ENCODE measurements at regions not wholly inside any gene's neighbourhood (a gene's known extent, or its start where the extent isn't known, plus 50 kb on each side); places are given as distances from the start of the nearest gene placed in this dataset.
"Not testable (repeated sequence)": the region's sequence is repeated elsewhere in the genome, so short reads cannot be mapped to it uniquely, and the experiment has no call there.

DNA sequence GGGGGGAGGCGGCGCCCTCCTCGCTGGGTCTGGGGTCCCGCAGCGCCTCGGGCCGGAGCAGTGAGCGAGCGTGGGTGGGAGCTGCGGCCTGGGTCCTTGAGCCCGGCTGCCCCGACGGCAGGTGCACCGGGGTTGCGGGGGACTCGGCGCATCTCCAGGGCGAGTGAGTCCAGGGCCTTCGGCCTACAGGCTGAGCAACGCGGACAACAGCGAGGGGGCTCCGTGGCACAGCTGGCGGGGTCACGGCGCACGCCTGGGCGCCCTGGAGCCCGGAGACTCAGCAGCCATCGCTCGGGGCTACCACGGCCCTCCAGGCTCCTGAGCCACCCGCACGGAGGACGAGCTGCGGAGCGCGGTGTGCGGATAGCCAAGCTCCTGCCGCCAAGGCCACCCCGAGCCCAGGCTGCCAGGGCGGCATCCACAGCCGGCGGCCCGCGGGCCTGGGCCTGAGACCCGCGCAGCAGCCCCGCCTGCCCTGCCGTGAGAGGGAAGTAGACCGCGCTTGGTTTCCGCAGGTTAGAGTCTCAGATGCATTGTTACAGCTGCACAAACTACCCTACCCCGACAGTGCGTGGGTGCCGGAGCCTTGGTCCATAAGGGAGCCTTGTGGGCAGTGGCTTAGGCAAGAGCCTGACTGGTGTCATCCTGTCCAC, 253.9 kb upstream of the SGCG start:
- dilution Hi-C loops (cut with MboI; ENCODE audit: extremely low pct_ligation_motif_present, low sequenced_read_pairs), result no loop called here
- H3K4me2 ChIP-seq (ENCODE audit: insufficient read depth, low read length), result no peak overlapping the region
- no peaks in the 10 kb centered on the region for H3K36me3 ChIP-seq (ENCODE audit: control insufficient read depth in 2 of 2, extremely low read depth in 1 of 2, insufficient read depth in 2 of 2, low read length in 2 of 2)
- H2AFZ ChIP-seq (ENCODE audit: low read depth, low read length), result no peak overlapping the region
- no TSS peak for BruUV-seq (replicated peaks)
- no peak overlapping the region for H3K9ac ChIP-seq (replicated peaks; ENCODE audit: extremely low read depth, insufficient read depth, low read length)
- no peaks in the 10 kb centered on the region for H3K9me1 ChIP-seq (replicated peaks; ENCODE audit: control insufficient read depth, extremely low read depth, insufficient read depth, low read length)
- no peak overlapping the region for H3K4me3 ChIP-seq (replicated peaks in 1 of 3; ENCODE audit: insufficient read depth in 1 of 3, low read depth in 1 of 3, low read length in 3 of 3)
- POLR2A ChIA-PET, result no interaction called here
- no peak overlapping the region for H3K27ac ChIP-seq (ENCODE audit: insufficient read depth, low read depth, low read length)
- H3K27me3 ChIP-seq (ENCODE audit: control insufficient read depth in 2 of 2, insufficient read depth in 2 of 2, low read length in 2 of 2), result no peaks in the 10 kb centered on the region
- H4K20me1 ChIP-seq (replicated peaks; ENCODE audit: control insufficient read depth, extremely low read depth, insufficient read depth, low read length), result no peaks in the 10 kb centered on the region
- TF ChIP-seq, protein P1, sequence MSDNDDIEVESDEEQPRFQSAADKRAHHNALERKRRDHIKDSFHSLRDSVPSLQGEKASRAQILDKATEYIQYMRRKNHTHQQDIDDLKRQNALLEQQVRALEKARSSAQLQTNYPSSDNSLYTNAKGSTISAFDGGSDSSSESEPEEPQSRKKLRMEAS (IDR thresholded peaks at IDR 0.05; ENCODE audit: insufficient read depth, insufficient read length), result no peak
- TF ChIP-seq, protein P2, sequence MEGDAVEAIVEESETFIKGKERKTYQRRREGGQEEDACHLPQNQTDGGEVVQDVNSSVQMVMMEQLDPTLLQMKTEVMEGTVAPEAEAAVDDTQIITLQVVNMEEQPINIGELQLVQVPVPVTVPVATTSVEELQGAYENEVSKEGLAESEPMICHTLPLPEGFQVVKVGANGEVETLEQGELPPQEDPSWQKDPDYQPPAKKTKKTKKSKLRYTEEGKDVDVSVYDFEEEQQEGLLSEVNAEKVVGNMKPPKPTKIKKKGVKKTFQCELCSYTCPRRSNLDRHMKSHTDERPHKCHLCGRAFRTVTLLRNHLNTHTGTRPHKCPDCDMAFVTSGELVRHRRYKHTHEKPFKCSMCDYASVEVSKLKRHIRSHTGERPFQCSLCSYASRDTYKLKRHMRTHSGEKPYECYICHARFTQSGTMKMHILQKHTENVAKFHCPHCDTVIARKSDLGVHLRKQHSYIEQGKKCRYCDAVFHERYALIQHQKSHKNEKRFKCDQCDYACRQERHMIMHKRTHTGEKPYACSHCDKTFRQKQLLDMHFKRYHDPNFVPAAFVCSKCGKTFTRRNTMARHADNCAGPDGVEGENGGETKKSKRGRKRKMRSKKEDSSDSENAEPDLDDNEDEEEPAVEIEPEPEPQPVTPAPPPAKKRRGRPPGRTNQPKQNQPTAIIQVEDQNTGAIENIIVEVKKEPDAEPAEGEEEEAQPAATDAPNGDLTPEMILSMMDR (IDR thresholded peaks at IDR 0.05; ENCODE audit: extremely low read depth in 1 of 2, insufficient read depth in 1 of 2, low read depth in 1 of 2, low read length in 2 of 2), result no peak
- TF ChIP-seq GATA2 (IDR thresholded peaks at IDR 0.05; ENCODE audit: insufficient read depth, insufficient read length, low read depth, low read length) (no peak), JUN (IDR thresholded peaks at IDR 0.05; ENCODE audit: borderline replicate concordance, insufficient read depth, insufficient read length, low read depth) (no peak), EZH2 (IDR thresholded peaks at IDR 0.05; ENCODE audit: borderline replicate concordance, low read depth, low read length, severe bottlenecking) (no peak), POLR2AphosphoS5 (IDR thresholded peaks at IDR 0.05; ENCODE audit: insufficient read depth, low read depth, low read length) (no peak), FOS (IDR thresholded peaks at IDR 0.05; ENCODE audit: borderline replicate concordance, insufficient read depth, low read length) (no peak), POLR2A (IDR thresholded peaks at IDR 0.05; ENCODE audit: low read depth, low read length) (no peak)
- no peaks in the 10 kb centered on the region for H3K79me2 ChIP-seq (ENCODE audit: control insufficient read depth, insufficient read depth, low read length)
- intact Hi-C loops (cut with micrococcal nuclease), result no loop called here
- FAIRE-seq (no peak), DNase-seq (ENCODE audit: low read depth, low spot score) (no peak)
- CTCF ChIA-PET, result no interaction called here
- H3K4me1 ChIP-seq (ENCODE audit: control insufficient read depth, extremely low read depth, insufficient read depth, low read length), result no peaks in the 10 kb centered on the region
- no peaks in the 10 kb centered on the region for H3K9me3 ChIP-seq (replicated peaks; ENCODE audit: control insufficient read depth, insufficient read depth, low read length)

DNA sequence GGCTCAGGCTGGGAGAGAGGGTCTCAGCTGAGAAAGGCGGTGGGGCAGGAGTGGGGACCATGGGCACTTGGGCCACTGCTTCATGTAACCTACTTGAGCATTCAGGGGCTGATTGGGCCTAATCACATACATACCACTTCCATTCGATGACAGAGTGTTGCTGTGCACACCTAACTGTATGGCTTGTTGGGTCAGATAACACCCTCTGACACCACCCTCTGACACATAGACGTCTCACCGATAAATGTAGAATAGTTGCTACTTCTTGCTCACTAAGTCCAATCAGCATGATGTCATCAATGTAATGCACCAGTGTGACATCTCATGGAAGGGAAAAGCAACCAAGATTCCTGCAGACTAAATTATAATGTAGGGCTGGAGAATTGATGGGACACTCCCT, 252.9 kb upstream of the SGCG start:
- intact Hi-C loops (cut with micrococcal nuclease); CTCF ChIA-PET; dilution Hi-C loops (cut with MboI; ENCODE audit: extremely low pct_ligation_motif_present, low sequenced_read_pairs); H3K9me3 ChIP-seq (replicated peaks; ENCODE audit: control insufficient read depth, insufficient read depth, low read length); H3K36me3 ChIP-seq (ENCODE audit: control insufficient read depth in 2 of 2, extremely low read depth in 1 of 2, insufficient read depth in 2 of 2, low read length in 2 of 2); H4K20me1 ChIP-seq (replicated peaks; ENCODE audit: control insufficient read depth, extremely low read depth, insufficient read depth, low read length); H3K4me3 ChIP-seq (replicated peaks in 1 of 3; ENCODE audit: insufficient read depth in 1 of 3, low read depth in 1 of 3, low read length in 3 of 3); H2AFZ ChIP-seq (ENCODE audit: low read depth, low read length); POLR2A ChIA-PET; FAIRE-seq; H3K4me1 ChIP-seq (ENCODE audit: control insufficient read depth, extremely low read depth, insufficient read depth, low read length); DNase-seq (ENCODE audit: low read depth, low spot score); BruUV-seq (replicated peaks); H3K9ac ChIP-seq (replicated peaks; ENCODE audit: extremely low read depth, insufficient read depth, low read length); H3K4me2 ChIP-seq (ENCODE audit: insufficient read depth, low read length); H3K27ac ChIP-seq (ENCODE audit: insufficient read depth, low read depth, low read length); H3K9me1 ChIP-seq (replicated peaks; ENCODE audit: control insufficient read depth, extremely low read depth, insufficient read depth, low read length); H3K27me3 ChIP-seq (ENCODE audit: control insufficient read depth in 2 of 2, insufficient read depth in 2 of 2, low read length in 2 of 2); H3K79me2 ChIP-seq (ENCODE audit: control insufficient read depth, insufficient read depth, low read length): not testable (repeated sequence)

All from endothelial cell of umbilical vein (primary cell).